Naive thymus-derived CD8-positive, alpha-beta T cell (primary cell): ENCODE measurements at regions not wholly inside any gene's neighbourhood (a gene's known extent, or its start where the extent isn't known, plus 50 kb on each side); places are given as distances from the start of the nearest gene placed in this dataset.

Source experiments
- ATAC-seq, 2 donors: fragments of 150-1000 bp; cut with Tn5 transposase in 1 of 2; sonication (Bioruptor Pico), chemical (Tn5 transposase) in 1 of 2; 1 replicate in 1 of 2; 2 replicates in 1 of 2; pipeline ENCODE4 v1.10.0; 2021; ENCODE audit warnings: mild to moderate bottlenecking in 2 of 2, moderate library complexity in 2 of 2
- POLR2A ChIA-PET: fragments of 350-600 bp; sonication (Branson Sonifier 250); formaldehyde crosslinking; loops from one replicate; lab custom pipeline; 2021; ENCODE audit warnings: antibody characterized with exemption; lab: Charles Lee
- DNase-seq, 10 donors: peaks; one replicate each; pipeline versions ENCODE4 v3.0.0 to v3.0.0-alpha.2; 2020 to 2022
- H3K27ac Mint-ChIP-seq, 10 donors: one replicate each; pipeline ENCODE4 v1.8.0; 2020 to 2022; ENCODE audit warnings: mild to moderate bottlenecking in 10 of 10, mixed read lengths in 10 of 10, moderate library complexity in 4 of 10, inconsistent platforms in 1 of 10
- H3K27me3 Mint-ChIP-seq, 5 donors: one replicate each; pipeline ENCODE4 v1.8.0; 2021 to 2022; ENCODE audit warnings: mixed read lengths in 5 of 5
- H3K36me3 Mint-ChIP-seq, 3 donors: one replicate each; pipeline ENCODE4 v1.8.0; 2020 to 2022; ENCODE audit warnings: mixed read lengths in 3 of 3, mild to moderate bottlenecking in 2 of 3, inconsistent platforms in 1 of 3
- H3K4me1 Mint-ChIP-seq, 4 donors: one replicate each; pipeline ENCODE4 v1.8.0; 2021 to 2022; ENCODE audit warnings: mixed read lengths in 4 of 4
- H3K4me3 Mint-ChIP-seq, 10 donors: one replicate each; pipeline ENCODE4 v1.8.0; 2020 to 2022; ENCODE audit warnings: mild to moderate bottlenecking in 10 of 10, mixed read lengths in 10 of 10, moderate library complexity in 6 of 10, inconsistent platforms in 1 of 10
- H3K9me3 Mint-ChIP-seq, 9 donors: one replicate each; pipeline ENCODE4 v1.8.0; 2020 to 2022; ENCODE audit warnings: mixed read lengths in 9 of 9, mild to moderate bottlenecking in 3 of 9, inconsistent platforms in 1 of 9, moderate library complexity in 1 of 9

GRCh38 chr11:116579031-116579653 lies 193.6 kb downstream of the BUD13 start:
- no peaks in the 10 kb centered on the region for H3K36me3 Mint-ChIP-seq
- peaks cover 15 to 55% (median 42%) of the 10 kb centered on the region in 5 donors for H3K27me3 Mint-ChIP-seq
- no peak overlapping the region for H3K27ac Mint-ChIP-seq
- H3K4me3 Mint-ChIP-seq: no peak overlapping the region
- no peaks in the 10 kb centered on the region for H3K9me3 Mint-ChIP-seq
- H3K4me1 Mint-ChIP-seq: peaks cover 0 to 2% (median 0%) of the 10 kb centered on the region in 4 donors
- POLR2A ChIA-PET: no interaction called here
- no peak for ATAC-seq
- no peak for DNase-seq

- POLR2A ChIA-PET: interaction anchor here (0.5 kb wide), 1 partner anchor 19 kb away, joined by 3 read pairs; no protein-coding TSS in a partner anchor
- Mint-ChIP-seq H3K27me3 (peaks cover 14 to 43% (median 34%) of the 10 kb centered on the region in 5 donors), H3K4me3 (no peak overlapping the region), H3K36me3 (no peaks in the 10 kb centered on the region), H3K9me3 (no peaks in the 10 kb centered on the region), H3K4me1 (peaks cover 0 to 2% (median 0%) of the 10 kb centered on the region in 4 donors), H3K27ac (no peak overlapping the region)
- DNase-seq (no peak), ATAC-seq (no peak)
These were observed 194.8 kb downstream of the BUD13 start for GRCh38 chr11:116577956-116578355.

- Mint-ChIP-seq H3K36me3 (no peaks in the 10 kb centered on the region), H3K4me1 (peaks cover 0 to 2% (median 0%) of the 10 kb centered on the region in 4 donors), H3K4me3 (peak overlapping the region in 1 of 10 donors; percentile 30), H3K27ac (no peak overlapping the region), H3K9me3 (no peaks in the 10 kb centered on the region), H3K27me3 (peaks cover 14 to 41% (median 34%) of the 10 kb centered on the region in 5 donors)
- peak in 1 of 10 donors; percentile 37 for DNase-seq
- POLR2A ChIA-PET: no interaction called here
- ATAC-seq: no peak
These were observed 195.5 kb downstream of the BUD13 start for GRCh38 chr11:116577273-116577672.

- POLR2A ChIA-PET: no interaction called here
- H3K4me3 Mint-ChIP-seq: no peak overlapping the region
- no peak for DNase-seq
- ATAC-seq: no peak
- H3K27ac Mint-ChIP-seq: no peak overlapping the region
- H3K4me1 Mint-ChIP-seq: peaks cover 0 to 2% (median 0%) of the 10 kb centered on the region in 4 donors
- H3K9me3 Mint-ChIP-seq: no peaks in the 10 kb centered on the region
- H3K36me3 Mint-ChIP-seq: no peaks in the 10 kb centered on the region
- peaks cover 8 to 36% (median 26%) of the 10 kb centered on the region in 5 donors for H3K27me3 Mint-ChIP-seq
These were observed 196.3 kb downstream of the BUD13 start for GRCh38 chr11:116576526-116576925.

GRCh38 chr11:116567721-116568242 lies 205.0 kb downstream of the BUD13 start:
- POLR2A ChIA-PET: no interaction called here
- no peak overlapping the region for H3K27ac Mint-ChIP-seq
- H3K4me1 Mint-ChIP-seq: no peaks in the 10 kb centered on the region
- ATAC-seq: no peak
- peaks cover 0 to 21% (median 7%) of the 10 kb centered on the region in 9 donors for H3K9me3 Mint-ChIP-seq
- no peak overlapping the region for H3K4me3 Mint-ChIP-seq
- peak in 1 of 10 donors; percentile 24 for DNase-seq
- peaks cover 0 to 5% (median 0%) of the 10 kb centered on the region in 3 donors for H3K36me3 Mint-ChIP-seq
- peaks cover 5 to 35% (median 9%) of the 10 kb centered on the region in 5 donors for H3K27me3 Mint-ChIP-seq

GRCh38 chr11:116563712-116564047 lies 209.1 kb downstream of the BUD13 start:
- POLR2A ChIA-PET: no interaction called here
- peaks cover 0 to 5% (median 0%) of the 10 kb centered on the region in 3 donors for H3K36me3 Mint-ChIP-seq
- no peak overlapping the region for H3K27ac Mint-ChIP-seq
- no peak overlapping the region for H3K4me3 Mint-ChIP-seq
- peaks cover 5 to 33% (median 8%) of the 10 kb centered on the region in 5 donors for H3K27me3 Mint-ChIP-seq
- ATAC-seq: no peak
- H3K9me3 Mint-ChIP-seq: peaks cover 0 to 21% (median 7%) of the 10 kb centered on the region in 9 donors
- H3K4me1 Mint-ChIP-seq: no peaks in the 10 kb centered on the region
- no peak for DNase-seq

- no peaks in the 10 kb centered on the region for H3K4me1 Mint-ChIP-seq
- DNase-seq (peak in 1 of 10 donors; percentile 46), ATAC-seq (no peak)
- H3K9me3 Mint-ChIP-seq: peaks cover 0 to 21% (median 7%) of the 10 kb centered on the region in 9 donors
- H3K27ac Mint-ChIP-seq: no peak overlapping the region
- no peak overlapping the region for H3K4me3 Mint-ChIP-seq
- H3K36me3 Mint-ChIP-seq: peaks cover 0 to 5% (median 0%) of the 10 kb centered on the region in 3 donors
- peaks cover 5 to 33% (median 8%) of the 10 kb centered on the region in 5 donors for H3K27me3 Mint-ChIP-seq
- POLR2A ChIA-PET: no interaction called here
These were observed 209.6 kb downstream of the BUD13 start for GRCh38 chr11:116563028-116563711.

GRCh38 chr11:116560589-116560988 lies 212.2 kb downstream of the BUD13 start:
- DNase-seq: no peak
- POLR2A ChIA-PET: no interaction called here
- H3K36me3 Mint-ChIP-seq: peaks cover 0 to 5% (median 0%) of the 10 kb centered on the region in 3 donors
- no peak overlapping the region for H3K4me3 Mint-ChIP-seq
- no peak for ATAC-seq
- H3K27me3 Mint-ChIP-seq: peaks cover 5 to 21% (median 8%) of the 10 kb centered on the region in 5 donors
- H3K27ac Mint-ChIP-seq: no peak overlapping the region
- H3K9me3 Mint-ChIP-seq: peaks cover 0 to 18% (median 13%) of the 10 kb centered on the region in 9 donors
- H3K4me1 Mint-ChIP-seq: no peaks in the 10 kb centered on the region

- peaks cover 0 to 27% (median 16%) of the 10 kb centered on the region in 9 donors for H3K9me3 Mint-ChIP-seq
- DNase-seq (no peak), ATAC-seq (no peak)
- peaks cover 0 to 12% (median 0%) of the 10 kb centered on the region in 3 donors for H3K36me3 Mint-ChIP-seq
- H3K4me1 Mint-ChIP-seq: no peaks in the 10 kb centered on the region
- H3K27ac Mint-ChIP-seq: no peak overlapping the region
- POLR2A ChIA-PET: no interaction called here
- peaks cover 0 to 12% (median 3%) of the 10 kb centered on the region in 5 donors for H3K27me3 Mint-ChIP-seq
- H3K4me3 Mint-ChIP-seq: no peak overlapping the region
These were observed 214.1 kb downstream of the BUD13 start for GRCh38 chr11:116558504-116559211.

GRCh38 chr11:116557282-116557681 lies 215.5 kb downstream of the BUD13 start:
- POLR2A ChIA-PET: no interaction called here
- Mint-ChIP-seq H3K9me3 (peaks cover 0 to 27% (median 16%) of the 10 kb centered on the region in 9 donors), H3K4me1 (no peaks in the 10 kb centered on the region), H3K4me3 (no peak overlapping the region), H3K36me3 (peaks cover 0 to 12% (median 0%) of the 10 kb centered on the region in 3 donors), H3K27ac (no peak overlapping the region), H3K27me3 (peaks cover 0 to 13% (median 4%) of the 10 kb centered on the region in 5 donors)
- DNase-seq (no peak), ATAC-seq (no peak)

- H3K9me3 Mint-ChIP-seq: peaks cover 0 to 27% (median 16%) of the 10 kb centered on the region in 9 donors
- H3K36me3 Mint-ChIP-seq: peaks cover 0 to 12% (median 0%) of the 10 kb centered on the region in 3 donors
- no peak for DNase-seq
- no peak overlapping the region for H3K27ac Mint-ChIP-seq
- ATAC-seq: no peak
- no peak overlapping the region for H3K4me3 Mint-ChIP-seq
- no peaks in the 10 kb centered on the region for H3K4me1 Mint-ChIP-seq
- H3K27me3 Mint-ChIP-seq: peaks cover 2 to 21% (median 6%) of the 10 kb centered on the region in 5 donors
- POLR2A ChIA-PET: no interaction called here
These were observed 216.3 kb downstream of the BUD13 start for GRCh38 chr11:116556483-116556882.

- Mint-ChIP-seq H3K36me3 (peaks cover 0 to 18% (median 0%) of the 10 kb centered on the region in 3 donors), H3K27ac (no peak overlapping the region), H3K4me3 (no peak overlapping the region), H3K27me3 (peaks cover 3 to 39% (median 8%) of the 10 kb centered on the region in 5 donors), H3K9me3 (peaks cover 0 to 38% (median 17%) of the 10 kb centered on the region in 9 donors), H3K4me1 (no peaks in the 10 kb centered on the region)
- POLR2A ChIA-PET: no interaction called here
- no peak for ATAC-seq
- DNase-seq: no peak
These were observed 219.3 kb downstream of the BUD13 start for GRCh38 chr11:116553482-116553881.
